Gastrocnemius medialis (tissue), 4 donors: ENCODE measurements at regions not wholly inside any gene's neighbourhood (a gene's known extent, or its start where the extent isn't known, plus 50 kb on each side); places are given as distances from the start of the nearest gene placed in this dataset.

ENCODE experiments used
- CTCF ChIP-seq, 5 experiments: fragments of 450-650 bp in 3 of 5; fragments of 200-600 bp in 2 of 5; sonication (generic) in 2 of 5; IDR thresholded peaks in 4 of 5; conservative IDR thresholded peaks in 1 of 5; 1 replicate in 4 of 5; 2 replicates in 1 of 5; pipeline ENCODE4 v1.5.1; 2016 to 2019; ENCODE audit warnings: antibody characterized with exemption in 5 of 5, mild to moderate bottlenecking in 3 of 5, moderate library complexity in 3 of 5
- POLR2A ChIP-seq, 2 donors: fragments of 450-650 bp; IDR thresholded peaks; one replicate each; pipeline ENCODE4 v1.6.1; 2017; ENCODE audit warnings: antibody characterized with exemption in 2 of 2, mild to moderate bottlenecking in 2 of 2, moderate library complexity in 2 of 2

- no peak for TF ChIP-seq CTCF (IDR thresholded peaks at IDR 0.05 in 4 of 5, conservative IDR thresholded peaks at IDR 0.05 in 1 of 5)
- TF ChIP-seq POLR2A (IDR thresholded peaks at IDR 0.05), result no peak
Measured at GRCh38 chr2:41949091-41949882, 98.5 kb upstream of the PKDCC start.
